Activated CD8-positive, alpha-beta memory T cell treated with anti-CD3 and anti-CD28 coated beads, Interleukin-2, amount 10 ng/mL, durations not matched to agents 7 days and 5 days (primary cell): ENCODE measurements at regions not wholly inside any gene's neighbourhood (a gene's known extent, or its start where the extent isn't known, plus 50 kb on each side); places are given as distances from the start of the nearest gene placed in this dataset.
"Not testable (repeated sequence)": the region's sequence is repeated elsewhere in the genome, so short reads cannot be mapped to it uniquely, and the experiment has no call there.

Source experiments
- ATAC-seq: fragments of 150-1000 bp; cut with Tn5 transposase; one replicate; pipeline ENCODE4 v1.10.0; 2021; ENCODE audit warnings: moderate library complexity
- CTCF ChIA-PET: fragments of 350-600 bp; sonication (Branson Sonifier 250); formaldehyde crosslinking; loops from one replicate; lab custom pipeline; 2021; ENCODE audit warnings: antibody characterized with exemption; lab: Charles Lee
- DNase-seq: peaks from one replicate; pipeline ENCODE4 v3.0.0-alpha.2; 2020
- H3K27ac Mint-ChIP-seq: one replicate; pipeline ENCODE4 v1.8.0; 2021; ENCODE audit warnings: mild to moderate bottlenecking, mixed read lengths
- H3K27me3 Mint-ChIP-seq: one replicate; pipeline ENCODE4 v1.8.0; 2021; ENCODE audit warnings: mixed read lengths
- H3K36me3 Mint-ChIP-seq: one replicate; pipeline ENCODE4 v1.8.0; 2021; ENCODE audit warnings: mild to moderate bottlenecking, mixed read lengths
- H3K4me1 Mint-ChIP-seq: one replicate; pipeline ENCODE4 v1.8.0; 2021; ENCODE audit warnings: mixed read lengths
- H3K4me3 Mint-ChIP-seq: one replicate; pipeline ENCODE4 v1.8.0; 2021; ENCODE audit warnings: mild to moderate bottlenecking, moderate library complexity, mixed read lengths
- H3K9me3 Mint-ChIP-seq: one replicate; pipeline ENCODE4 v1.8.0; 2022; ENCODE audit warnings: low read depth, mixed read lengths

- DNase-seq (no peak), ATAC-seq (no peak)
- Mint-ChIP-seq H3K27me3 (no peaks in the 10 kb centered on the region), H3K27ac (no peak overlapping the region), H3K4me1 (no peaks in the 10 kb centered on the region), H3K4me3 (no peak overlapping the region), H3K9me3 (peaks cover 22% of the 10 kb centered on the region), H3K36me3 (no peaks in the 10 kb centered on the region)
- CTCF ChIA-PET = no interaction called here
Observed at GRCh38 chr16:35562471-35562870, 2103.1 kb downstream of the TP53TG3F start.

GRCh38 chr16:35562919-35563318 lies 2103.5 kb downstream of the TP53TG3F start:
- H3K27me3 Mint-ChIP-seq = no peaks in the 10 kb centered on the region
- H3K4me1 Mint-ChIP-seq = no peaks in the 10 kb centered on the region
- no peak overlapping the region for H3K4me3 Mint-ChIP-seq
- no peaks in the 10 kb centered on the region for H3K36me3 Mint-ChIP-seq
- ATAC-seq (no peak), DNase-seq (no peak)
- H3K9me3 Mint-ChIP-seq = peaks cover 23% of the 10 kb centered on the region
- CTCF ChIA-PET = no interaction called here
- H3K27ac Mint-ChIP-seq = no peak overlapping the region

- DNase-seq (no peak), ATAC-seq (no peak)
- Mint-ChIP-seq H3K36me3 (no peaks in the 10 kb centered on the region), H3K27ac (no peak overlapping the region), H3K4me3 (no peak overlapping the region), H3K27me3 (no peaks in the 10 kb centered on the region), H3K9me3 (peaks cover 18% of the 10 kb centered on the region), H3K4me1 (no peaks in the 10 kb centered on the region)
- CTCF ChIA-PET = no interaction called here
Observed at GRCh38 chr16:35564148-35564547, 2104.7 kb downstream of the TP53TG3F start.

- Mint-ChIP-seq H3K27me3 (no peaks in the 10 kb centered on the region), H3K4me1 (no peaks in the 10 kb centered on the region), H3K36me3 (no peaks in the 10 kb centered on the region), H3K27ac (no peak overlapping the region), H3K9me3 (peaks cover 17% of the 10 kb centered on the region), H3K4me3 (no peak overlapping the region)
- ATAC-seq (no peak), DNase-seq (no peak)
- CTCF ChIA-PET = no interaction called here
Observed at GRCh38 chr16:35564889-35565288, 2105.5 kb downstream of the TP53TG3F start.

- Mint-ChIP-seq H3K9me3 (peaks cover 17% of the 10 kb centered on the region), H3K36me3 (no peaks in the 10 kb centered on the region), H3K27ac (no peak overlapping the region), H3K4me1 (no peaks in the 10 kb centered on the region), H3K27me3 (no peaks in the 10 kb centered on the region), H3K4me3 (no peak overlapping the region)
- CTCF ChIA-PET = no interaction called here
- DNase-seq = no peak
- no peak for ATAC-seq
Observed at GRCh38 chr16:35565626-35566025, 2106.2 kb downstream of the TP53TG3F start.

- peaks cover 1% of the 10 kb centered on the region for H3K36me3 Mint-ChIP-seq
- CTCF ChIA-PET = no interaction called here
- DNase-seq (no peak), ATAC-seq (no peak)
- no peak overlapping the region for H3K27ac Mint-ChIP-seq
- peaks cover 22% of the 10 kb centered on the region for H3K9me3 Mint-ChIP-seq
- H3K4me3 Mint-ChIP-seq = no peak overlapping the region
- H3K27me3 Mint-ChIP-seq = no peaks in the 10 kb centered on the region
- H3K4me1 Mint-ChIP-seq = no peaks in the 10 kb centered on the region
Observed at GRCh38 chr16:35569413-35569812, 2110.0 kb downstream of the TP53TG3F start.

GRCh38 chr16:35570946-35571345 lies 2111.5 kb downstream of the TP53TG3F start:
- no peak for ATAC-seq
- no peak for DNase-seq
- Mint-ChIP-seq H3K4me3 (no peak overlapping the region), H3K4me1 (no peaks in the 10 kb centered on the region), H3K27me3 (no peaks in the 10 kb centered on the region), H3K9me3 (peaks cover 21% of the 10 kb centered on the region), H3K36me3 (peaks cover 1% of the 10 kb centered on the region), H3K27ac (no peak overlapping the region)
- CTCF ChIA-PET = no interaction called here

- no peaks in the 10 kb centered on the region for H3K27me3 Mint-ChIP-seq
- H3K27ac Mint-ChIP-seq = no peak overlapping the region
- H3K36me3 Mint-ChIP-seq = peaks cover 1% of the 10 kb centered on the region
- CTCF ChIA-PET = no interaction called here
- peaks cover 15% of the 10 kb centered on the region for H3K9me3 Mint-ChIP-seq
- no peak for ATAC-seq
- H3K4me1 Mint-ChIP-seq = no peaks in the 10 kb centered on the region
- DNase-seq = no peak
- no peak overlapping the region for H3K4me3 Mint-ChIP-seq
Observed at GRCh38 chr16:35572186-35572585, 2112.8 kb downstream of the TP53TG3F start.

GRCh38 chr16:35573407-35573806 lies 2114.0 kb downstream of the TP53TG3F start:
- H3K4me1 Mint-ChIP-seq = no peaks in the 10 kb centered on the region
- no peak for ATAC-seq
- no peak overlapping the region for H3K27ac Mint-ChIP-seq
- CTCF ChIA-PET = no interaction called here
- peaks cover 1% of the 10 kb centered on the region for H3K36me3 Mint-ChIP-seq
- no peak for DNase-seq
- peaks cover 15% of the 10 kb centered on the region for H3K9me3 Mint-ChIP-seq
- H3K4me3 Mint-ChIP-seq = no peak overlapping the region
- H3K27me3 Mint-ChIP-seq = no peaks in the 10 kb centered on the region

- ATAC-seq = no peak
- no peaks in the 10 kb centered on the region for H3K4me1 Mint-ChIP-seq
- peaks cover 1% of the 10 kb centered on the region for H3K36me3 Mint-ChIP-seq
- DNase-seq = no peak
- CTCF ChIA-PET = no interaction called here
- H3K27me3 Mint-ChIP-seq = no peaks in the 10 kb centered on the region
- H3K27ac Mint-ChIP-seq = no peak overlapping the region
- no peak overlapping the region for H3K4me3 Mint-ChIP-seq
- H3K9me3 Mint-ChIP-seq = peaks cover 16% of the 10 kb centered on the region
Observed at GRCh38 chr16:35574011-35574410, 2114.6 kb downstream of the TP53TG3F start.

- Mint-ChIP-seq H3K27me3 (no peaks in the 10 kb centered on the region), H3K4me3 (no peak overlapping the region), H3K4me1 (no peaks in the 10 kb centered on the region), H3K27ac (no peak overlapping the region), H3K36me3 (peaks cover 1% of the 10 kb centered on the region), H3K9me3 (peaks cover 17% of the 10 kb centered on the region)
- DNase-seq (no peak), ATAC-seq (no peak)
- CTCF ChIA-PET = no interaction called here
Observed at GRCh38 chr16:35574454-35575431, 2115.3 kb downstream of the TP53TG3F start.

GRCh38 chr16:35575432-35575821 lies 2116.0 kb downstream of the TP53TG3F start:
- H3K27ac Mint-ChIP-seq = no peak overlapping the region
- no peak for ATAC-seq
- H3K9me3 Mint-ChIP-seq = peaks cover 17% of the 10 kb centered on the region
- H3K36me3 Mint-ChIP-seq = peaks cover 1% of the 10 kb centered on the region
- no peaks in the 10 kb centered on the region for H3K27me3 Mint-ChIP-seq
- CTCF ChIA-PET = no interaction called here
- no peak for DNase-seq
- H3K4me1 Mint-ChIP-seq = no peaks in the 10 kb centered on the region
- H3K4me3 Mint-ChIP-seq = no peak overlapping the region

GRCh38 chr16:35585411-35585810 lies 2126.0 kb downstream of the TP53TG3F start:
- Mint-ChIP-seq H3K36me3 (no peaks in the 10 kb centered on the region), H3K4me1 (no peaks in the 10 kb centered on the region), H3K27me3 (no peaks in the 10 kb centered on the region), H3K9me3 (peaks cover 13% of the 10 kb centered on the region), H3K4me3 (no peak overlapping the region), H3K27ac (no peak overlapping the region)
- CTCF ChIA-PET = no interaction called here
- ATAC-seq = no peak
- DNase-seq = no peak

GRCh38 chr16:35590913-35591312 lies 2131.5 kb downstream of the TP53TG3F start:
- CTCF ChIA-PET, H3K27me3 Mint-ChIP-seq, H3K36me3 Mint-ChIP-seq, DNase-seq, H3K4me1 Mint-ChIP-seq, H3K27ac Mint-ChIP-seq, H3K4me3 Mint-ChIP-seq, ATAC-seq: not testable (repeated sequence)
- peaks cover 12% of the 10 kb centered on the region for H3K9me3 Mint-ChIP-seq
